MM.1S (cell line): ENCODE measurements at regions not wholly inside any gene's neighbourhood (a gene's known extent, or its start where the extent isn't known, plus 50 kb on each side); places are given as distances from the start of the nearest gene placed in this dataset.

Experiments used
- DNase-seq: peaks from one replicate; pipeline ENCODE4 v3.0.0-alpha.2; 2015
- H2AFZ ChIP-seq: fragments of 300-600 bp; sonication (generic); 2 replicates; pipeline ENCODE4 v1.6.0; 2016; ENCODE audit warnings: antibody characterized with exemption, low read length
- H3F3A ChIP-seq: fragments of 300-600 bp; sonication (generic); 2 replicates; pipeline ENCODE4 v1.6.1; 2016; ENCODE audit warnings: mild to moderate bottlenecking, antibody characterized with exemption, low read length, moderate library complexity, mixed read lengths; ENCODE audit not compliant: insufficient read depth
- H3K27ac ChIP-seq: fragments of 300-600 bp; sonication (generic); 2 replicates; pipeline ENCODE4 v1.5.1; 2016; ENCODE audit warnings: mild to moderate bottlenecking, low read length
- H3K27me3 ChIP-seq: fragments of 300-600 bp; sonication (generic); replicated peaks from 2 replicates; pipeline ENCODE4 v1.6.0; 2016; ENCODE audit warnings: low read length; ENCODE audit not compliant: insufficient read depth
- H3K36me3 ChIP-seq: fragments of 300-600 bp; sonication (generic); replicated peaks from 2 replicates; pipeline ENCODE4 v1.6.1; 2016; ENCODE audit warnings: mild to moderate bottlenecking, low read length, mixed read lengths; ENCODE audit not compliant: insufficient read depth
- H3K4me1 ChIP-seq: fragments of 300-600 bp; sonication (generic); 2 replicates; pipeline ENCODE4 v1.6.1; 2016; ENCODE audit warnings: low read length, mixed read lengths
- H3K4me2 ChIP-seq: fragments of 300-600 bp; sonication (generic); 2 replicates; pipeline ENCODE4 v1.6.0; 2016; ENCODE audit warnings: low read depth, low read length
- H3K4me3 ChIP-seq: fragments of 300-600 bp; sonication (generic); 2 replicates; pipeline ENCODE4 v1.5.1; 2016; ENCODE audit warnings: low read length, mixed read lengths
- H3K79me2 ChIP-seq: fragments of 300-600 bp; sonication (generic); 2 replicates; pipeline ENCODE4 v1.6.1; 2016; ENCODE audit warnings: mixed run types, low read length, mixed read lengths
- H3K9ac ChIP-seq: fragments of 300-600 bp; sonication (generic); 2 replicates; pipeline ENCODE4 v1.6.1; 2016; ENCODE audit warnings: low read length, mixed read lengths
- H3K9me2 ChIP-seq: fragments of 300-600 bp; sonication (generic); replicated peaks from 2 replicates; pipeline ENCODE4 v1.6.1; 2016; ENCODE audit warnings: mild to moderate bottlenecking, low read length, mixed read lengths; ENCODE audit not compliant: insufficient read depth
- H3K9me3 ChIP-seq: fragments of 300-600 bp; sonication (generic); replicated peaks from 2 replicates; pipeline ENCODE4 v1.6.1; 2016; ENCODE audit warnings: mild to moderate bottlenecking, low read length, mixed read lengths; ENCODE audit not compliant: insufficient read depth
- H4K20me1 ChIP-seq: fragments of 300-600 bp; sonication (generic); 2 replicates; pipeline ENCODE4 v1.6.1; 2016; ENCODE audit warnings: mild to moderate bottlenecking, low read length, moderate library complexity, mixed read lengths; ENCODE audit not compliant: insufficient read depth
- EZH2 ChIP-seq: fragments of 300-600 bp; sonication (generic); optimal IDR thresholded peaks from 2 replicates; pipeline ENCODE3; 2017; ENCODE audit warnings: low read depth, mild to moderate bottlenecking, antibody characterized with exemption, low read length, mixed read lengths
- EZH2phosphoT487 ChIP-seq: fragments of 300-600 bp; sonication (generic); IDR thresholded peaks from 2 replicates; pipeline ENCODE4 v1.6.1; 2018; ENCODE audit warnings: antibody characterized with exemption, low read length
- TF ChIP-seq, protein P1 (sequence below): fragments of 300-600 bp; sonication (generic); IDR thresholded peaks from 2 replicates; pipeline ENCODE4 v1.5.1; 2016; ENCODE audit warnings: antibody characterized with exemption, low read length, mixed read lengths

- Histone ChIP-seq H3K36me3 (no peaks in the 10 kb centered on the region), H3K4me1 (no peaks in the 10 kb centered on the region), H3K9me2 (no peaks in the 10 kb centered on the region), H3K79me2 (no peaks in the 10 kb centered on the region), H3K4me2 (no peak overlapping the region), H3K9me3 (no peaks in the 10 kb centered on the region), H3K27ac (no peak overlapping the region), H4K20me1 (no peaks in the 10 kb centered on the region), H3K27me3 (no peaks in the 10 kb centered on the region), H3K4me3 (no peak overlapping the region), H2AFZ (no peak overlapping the region), H3F3A (no peaks in the 10 kb centered on the region), H3K9ac (no peak overlapping the region)
- no peak for DNase-seq
- no peak for TF ChIP-seq EZH2
- TF ChIP-seq EZH2phosphoT487: no peak
- TF ChIP-seq, protein P1, sequence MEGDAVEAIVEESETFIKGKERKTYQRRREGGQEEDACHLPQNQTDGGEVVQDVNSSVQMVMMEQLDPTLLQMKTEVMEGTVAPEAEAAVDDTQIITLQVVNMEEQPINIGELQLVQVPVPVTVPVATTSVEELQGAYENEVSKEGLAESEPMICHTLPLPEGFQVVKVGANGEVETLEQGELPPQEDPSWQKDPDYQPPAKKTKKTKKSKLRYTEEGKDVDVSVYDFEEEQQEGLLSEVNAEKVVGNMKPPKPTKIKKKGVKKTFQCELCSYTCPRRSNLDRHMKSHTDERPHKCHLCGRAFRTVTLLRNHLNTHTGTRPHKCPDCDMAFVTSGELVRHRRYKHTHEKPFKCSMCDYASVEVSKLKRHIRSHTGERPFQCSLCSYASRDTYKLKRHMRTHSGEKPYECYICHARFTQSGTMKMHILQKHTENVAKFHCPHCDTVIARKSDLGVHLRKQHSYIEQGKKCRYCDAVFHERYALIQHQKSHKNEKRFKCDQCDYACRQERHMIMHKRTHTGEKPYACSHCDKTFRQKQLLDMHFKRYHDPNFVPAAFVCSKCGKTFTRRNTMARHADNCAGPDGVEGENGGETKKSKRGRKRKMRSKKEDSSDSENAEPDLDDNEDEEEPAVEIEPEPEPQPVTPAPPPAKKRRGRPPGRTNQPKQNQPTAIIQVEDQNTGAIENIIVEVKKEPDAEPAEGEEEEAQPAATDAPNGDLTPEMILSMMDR: no peak
Observed at GRCh38 chr18:76674596-76674995, 147.8 kb upstream of the ZNF236 start.

DNA sequence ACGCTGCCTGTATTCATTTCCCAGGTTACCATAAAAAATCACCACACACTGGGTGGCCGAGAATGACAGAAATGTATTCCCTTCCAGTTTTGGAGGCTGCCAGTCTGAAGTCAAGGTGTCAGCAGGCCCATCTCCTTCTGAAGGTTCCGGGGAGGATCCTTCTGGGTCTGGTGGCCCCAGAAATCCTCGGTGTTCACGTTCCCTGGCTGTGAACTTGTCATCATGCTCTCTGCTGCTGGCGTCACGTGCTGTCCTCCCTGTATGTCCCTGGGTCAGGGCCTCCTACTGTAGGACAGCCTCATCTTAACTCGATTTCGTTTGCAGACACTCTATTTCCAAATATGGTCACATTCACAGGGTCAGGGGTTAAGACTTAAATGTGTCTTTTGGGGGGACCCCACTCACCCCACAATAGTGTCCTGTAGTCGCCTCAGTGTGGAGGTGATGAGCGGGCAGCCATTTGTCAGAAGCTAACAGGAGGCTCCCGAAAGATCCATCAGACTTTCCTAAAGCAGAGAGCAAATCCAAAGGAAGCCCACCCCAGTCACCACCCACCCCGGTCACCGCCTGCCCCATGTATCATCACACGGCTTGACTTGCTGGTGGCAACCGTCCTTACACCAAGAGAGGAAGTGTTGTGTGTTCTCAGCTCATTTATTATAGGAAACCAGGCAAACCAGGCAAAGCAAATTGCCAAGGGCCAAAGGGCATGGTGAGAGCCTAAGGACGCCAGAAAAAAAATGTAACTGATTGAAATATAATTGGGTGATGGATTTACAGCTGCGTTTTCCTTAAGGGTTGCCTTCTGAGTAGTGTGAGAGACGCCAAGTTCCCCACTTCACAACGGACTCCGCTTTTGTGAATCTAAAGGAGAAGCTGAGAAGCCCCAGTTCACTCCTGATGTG lies 148.8 kb upstream of the ZNF236 start:
- Histone ChIP-seq H3K36me3 (no peaks in the 10 kb centered on the region), H4K20me1 (no peaks in the 10 kb centered on the region), H3K4me1 (no peaks in the 10 kb centered on the region), H3K9ac (no peak overlapping the region), H3K27ac (no peak overlapping the region), H2AFZ (no peak overlapping the region), H3K27me3 (no peaks in the 10 kb centered on the region), H3K9me3 (no peaks in the 10 kb centered on the region), H3K4me3 (no peak overlapping the region), H3K79me2 (no peaks in the 10 kb centered on the region), H3F3A (no peaks in the 10 kb centered on the region), H3K4me2 (no peak overlapping the region), H3K9me2 (no peaks in the 10 kb centered on the region)
- DNase-seq: no peak
- TF ChIP-seq EZH2 (no peak), EZH2phosphoT487 (no peak)
- TF ChIP-seq, protein P1: no peak

GRCh38 chr18:76672627-76673026 lies 149.7 kb upstream of the ZNF236 start:
- no peak for DNase-seq
- H3K9ac ChIP-seq: no peak overlapping the region
- no peaks in the 10 kb centered on the region for H3K79me2 ChIP-seq
- no peaks in the 10 kb centered on the region for H3F3A ChIP-seq
- H3K27me3 ChIP-seq: no peaks in the 10 kb centered on the region
- no peak overlapping the region for H3K4me2 ChIP-seq
- no peaks in the 10 kb centered on the region for H4K20me1 ChIP-seq
- H3K4me1 ChIP-seq: no peaks in the 10 kb centered on the region
- H3K36me3 ChIP-seq: no peaks in the 10 kb centered on the region
- no peak overlapping the region for H3K27ac ChIP-seq
- H3K4me3 ChIP-seq: no peak overlapping the region
- no peak for TF ChIP-seq EZH2
- TF ChIP-seq EZH2phosphoT487: no peak
- TF ChIP-seq, protein P1: no peak
- no peaks in the 10 kb centered on the region for H3K9me3 ChIP-seq
- H3K9me2 ChIP-seq: no peaks in the 10 kb centered on the region
- no peak overlapping the region for H2AFZ ChIP-seq
